ENCODE measurements at regions not wholly inside any gene's neighbourhood (a gene's known extent, or its start where the extent isn't known, plus 50 kb on each side); places are given as distances from the start of the nearest gene placed in this dataset.

- Histone ChIP-seq H3K4me3 (no peak overlapping the region), H3K4me1 (no peaks in the 10 kb centered on the region), H3K36me3 (no peaks in the 10 kb centered on the region), H3K27ac (no peak overlapping the region), H3K27me3 (peaks cover 22% of the 10 kb centered on the region), H3K9me3 (no peaks in the 10 kb centered on the region)
- ATAC-seq, result no peak
- no peak for TF ChIP-seq POLR2AphosphoS5 (IDR thresholded peaks at IDR 0.05)
- no peak for TF ChIP-seq POLR2A (IDR thresholded peaks at IDR 0.05)
- TF ChIP-seq CTCF (IDR thresholded peaks at IDR 0.05), result peak in 2 of 4 experiments; percentile 18 to 48
- WGBS, 2 donors (ENCODE audit: low coverage in 1 of 2), result 39 to 63% methylated on average over 4 to 11 of the region's 12 CpGs
Observed at GRCh38 chr20:22453244-22454080, 130.9 kb downstream of the FOXA2 start.

- H3K27ac ChIP-seq, result no peak overlapping the region
- no peak overlapping the region for H3K4me3 ChIP-seq
- no peaks in the 10 kb centered on the region for H3K9me3 ChIP-seq
- WGBS, 2 donors (ENCODE audit: low coverage in 1 of 2), result 87 to 93% methylated on average over 3 of the region's 3 CpGs
- H3K4me1 ChIP-seq, result no peaks in the 10 kb centered on the region
- H3K36me3 ChIP-seq, result no peaks in the 10 kb centered on the region
- ATAC-seq, result no peak
- TF ChIP-seq POLR2A (IDR thresholded peaks at IDR 0.05), result no peak
- no peak for TF ChIP-seq POLR2AphosphoS5 (IDR thresholded peaks at IDR 0.05)
- TF ChIP-seq EP300 (IDR thresholded peaks at IDR 0.05), result no peak
- TF ChIP-seq CTCF (IDR thresholded peaks at IDR 0.05), result no peak
- peaks cover 18% of the 10 kb centered on the region for H3K27me3 ChIP-seq
Observed at GRCh38 chr20:22452442-22453011, 131.8 kb downstream of the FOXA2 start.

- WGBS, 2 donors (ENCODE audit: low coverage in 1 of 2), result 68 to 83% methylated on average over 2 of the region's 2 CpGs
- no peaks in the 10 kb centered on the region for H3K4me1 ChIP-seq
- TF ChIP-seq EP300 (IDR thresholded peaks at IDR 0.05) (no peak), CTCF (IDR thresholded peaks at IDR 0.05) (no peak), POLR2AphosphoS5 (IDR thresholded peaks at IDR 0.05) (no peak), POLR2A (IDR thresholded peaks at IDR 0.05) (no peak)
- ATAC-seq, result no peak
- H3K4me3 ChIP-seq, result no peak overlapping the region
- no peaks in the 10 kb centered on the region for H3K9me3 ChIP-seq
- no peaks in the 10 kb centered on the region for H3K36me3 ChIP-seq
- H3K27ac ChIP-seq, result no peak overlapping the region
- peaks cover 2% of the 10 kb centered on the region for H3K27me3 ChIP-seq
Observed at GRCh38 chr20:22450537-22450936, 133.8 kb downstream of the FOXA2 start.

GRCh38 chr20:22449188-22449973 lies 135.0 kb downstream of the FOXA2 start:
- H3K4me1 ChIP-seq, result no peaks in the 10 kb centered on the region
- H3K27me3 ChIP-seq, result no peaks in the 10 kb centered on the region
- WGBS, 2 donors (ENCODE audit: low coverage in 1 of 2), result 5 to 22% methylated on average over 9 to 10 of the region's 10 CpGs
- H3K9me3 ChIP-seq, result no peaks in the 10 kb centered on the region
- TF ChIP-seq EP300 (IDR thresholded peaks at IDR 0.05) (no peak), POLR2AphosphoS5 (IDR thresholded peaks at IDR 0.05) (peak; percentile 75)
- H3K4me3 ChIP-seq, result no peak overlapping the region
- no peak for ATAC-seq
- H3K36me3 ChIP-seq, result no peaks in the 10 kb centered on the region
- H3K27ac ChIP-seq, result no peak overlapping the region

GRCh38 chr20:22447447-22447778 lies 137.0 kb downstream of the FOXA2 start:
- Histone ChIP-seq H3K4me1 (no peaks in the 10 kb centered on the region), H3K4me3 (no peak overlapping the region), H3K9me3 (no peaks in the 10 kb centered on the region), H3K27ac (no peak overlapping the region), H3K36me3 (no peaks in the 10 kb centered on the region), H3K27me3 (no peaks in the 10 kb centered on the region)
- WGBS, 2 donors (ENCODE audit: low coverage in 1 of 2), result 6% methylated on average over 1 of the region's 1 CpG; no CpG with 5 or more reads in 1 of the 2 donors
- ATAC-seq, result no peak
- no peak for TF ChIP-seq EP300 (IDR thresholded peaks at IDR 0.05)
- no peak for TF ChIP-seq POLR2A (IDR thresholded peaks at IDR 0.05)
